GM12878 (cell line): ENCODE measurements at regions not wholly inside any gene's neighbourhood (a gene's known extent, or its start where the extent isn't known, plus 50 kb on each side); places are given as distances from the start of the nearest gene placed in this dataset.

Experiments
- EZH2 ChIP-seq: IDR thresholded peaks from 2 replicates; pipeline ENCODE4 v1.6.1; 2012; ENCODE audit warnings: low read depth, mild to moderate bottlenecking, control low read depth, inconsistent platforms, low read length, borderline replicate concordance; ENCODE audit not compliant: control insufficient read depth
- FOXK2 ChIP-seq: fragments of 450-650 bp; IDR thresholded peaks from 2 replicates; pipeline ENCODE4 v1.6.1; 2017; ENCODE audit warnings: mild to moderate bottlenecking, moderate library complexity
- GATAD2B ChIP-seq: fragments of 450-650 bp; conservative IDR thresholded peaks from 2 replicates; pipeline ENCODE4 v1.6.1; 2017; ENCODE audit warnings: low read depth, mild to moderate bottlenecking, moderate library complexity
- MEF2B ChIP-seq: fragments of 450-650 bp; IDR thresholded peaks from 2 replicates; pipeline ENCODE4 v1.6.1; 2018; ENCODE audit warnings: mild to moderate bottlenecking, moderate library complexity; ENCODE audit not compliant: partially characterized antibody, poor library complexity, severe bottlenecking
- SMC3 ChIP-seq: IDR thresholded peaks from 2 replicates; pipeline ENCODE4 v1.6.1; 2011; ENCODE audit warnings: low read length, improper control_type of control experiment, borderline replicate concordance
- YY1 ChIP-seq: IDR thresholded peaks from 2 replicates; pipeline ENCODE4 v1.6.1; 2011; ENCODE audit warnings: low read depth, mild to moderate bottlenecking, low read length
- TF ChIP-seq, protein P1 (sequence below), 3 experiments: IDR thresholded peaks in 2 of 3; conservative IDR thresholded peaks in 1 of 3; 2 replicates each; pipeline ENCODE4 v1.5.1; 2011; ENCODE audit warnings: low read depth in 3 of 3, low read length in 3 of 3, mild to moderate bottlenecking in 3 of 3, control low read depth in 2 of 3, moderate library complexity in 2 of 3, inconsistent platforms in 1 of 3, mixed read lengths in 1 of 3; ENCODE audit not compliant: control insufficient read depth in 2 of 3, insufficient read depth in 1 of 3; ENCODE audit errors: extremely low read depth in 1 of 3
- TF ChIP-seq, protein P2 (sequence below): IDR thresholded peaks from 2 replicates; pipeline ENCODE4 v1.6.1; 2011; ENCODE audit warnings: low read depth, low read length, improper control_type of control experiment, borderline replicate concordance

GRCh38 chr12:108403952-108404351 is 64.8 kb upstream of the CMKLR1 start:
- TF ChIP-seq FOXK2 = no peak
- no peak for TF ChIP-seq SMC3
- no peak for TF ChIP-seq GATAD2B
- TF ChIP-seq EZH2 = no peak
- TF ChIP-seq MEF2B = no peak
- TF ChIP-seq YY1 = no peak
- TF ChIP-seq, protein P1, sequence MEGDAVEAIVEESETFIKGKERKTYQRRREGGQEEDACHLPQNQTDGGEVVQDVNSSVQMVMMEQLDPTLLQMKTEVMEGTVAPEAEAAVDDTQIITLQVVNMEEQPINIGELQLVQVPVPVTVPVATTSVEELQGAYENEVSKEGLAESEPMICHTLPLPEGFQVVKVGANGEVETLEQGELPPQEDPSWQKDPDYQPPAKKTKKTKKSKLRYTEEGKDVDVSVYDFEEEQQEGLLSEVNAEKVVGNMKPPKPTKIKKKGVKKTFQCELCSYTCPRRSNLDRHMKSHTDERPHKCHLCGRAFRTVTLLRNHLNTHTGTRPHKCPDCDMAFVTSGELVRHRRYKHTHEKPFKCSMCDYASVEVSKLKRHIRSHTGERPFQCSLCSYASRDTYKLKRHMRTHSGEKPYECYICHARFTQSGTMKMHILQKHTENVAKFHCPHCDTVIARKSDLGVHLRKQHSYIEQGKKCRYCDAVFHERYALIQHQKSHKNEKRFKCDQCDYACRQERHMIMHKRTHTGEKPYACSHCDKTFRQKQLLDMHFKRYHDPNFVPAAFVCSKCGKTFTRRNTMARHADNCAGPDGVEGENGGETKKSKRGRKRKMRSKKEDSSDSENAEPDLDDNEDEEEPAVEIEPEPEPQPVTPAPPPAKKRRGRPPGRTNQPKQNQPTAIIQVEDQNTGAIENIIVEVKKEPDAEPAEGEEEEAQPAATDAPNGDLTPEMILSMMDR (IDR thresholded peaks at IDR 0.05 in 2 of 3, conservative IDR thresholded peaks at IDR 0.05 in 1 of 3; ENCODE audit: control insufficient read depth in 2 of 3, extremely low read depth in 1 of 3, insufficient read depth in 1 of 3, low read depth in 3 of 3, low read length in 3 of 3) = no peak
- TF ChIP-seq, protein P2, sequence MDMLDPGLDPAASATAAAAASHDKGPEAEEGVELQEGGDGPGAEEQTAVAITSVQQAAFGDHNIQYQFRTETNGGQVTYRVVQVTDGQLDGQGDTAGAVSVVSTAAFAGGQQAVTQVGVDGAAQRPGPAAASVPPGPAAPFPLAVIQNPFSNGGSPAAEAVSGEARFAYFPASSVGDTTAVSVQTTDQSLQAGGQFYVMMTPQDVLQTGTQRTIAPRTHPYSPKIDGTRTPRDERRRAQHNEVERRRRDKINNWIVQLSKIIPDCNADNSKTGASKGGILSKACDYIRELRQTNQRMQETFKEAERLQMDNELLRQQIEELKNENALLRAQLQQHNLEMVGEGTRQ = no peak
